SK-MEL-5 (cell line): ENCODE measurements at regions not wholly inside any gene's neighbourhood (a gene's known extent, or its start where the extent isn't known, plus 50 kb on each side); places are given as distances from the start of the nearest gene placed in this dataset.

ENCODE experiments used
- DNase-seq: peaks from one replicate; pipeline ENCODE4 v3.0.0-alpha.2; 2016; ENCODE audit warnings: low read depth, low spot score
- in situ Hi-C: cut with HindIII; loops from 2 replicates; pipeline ENCODE4 v1.10.0; 2016; ENCODE audit warnings: low sequenced_read_pairs, high pct_unique_total_duplicates, low pct_unique_long_range_greater_than_20kb

DNA sequence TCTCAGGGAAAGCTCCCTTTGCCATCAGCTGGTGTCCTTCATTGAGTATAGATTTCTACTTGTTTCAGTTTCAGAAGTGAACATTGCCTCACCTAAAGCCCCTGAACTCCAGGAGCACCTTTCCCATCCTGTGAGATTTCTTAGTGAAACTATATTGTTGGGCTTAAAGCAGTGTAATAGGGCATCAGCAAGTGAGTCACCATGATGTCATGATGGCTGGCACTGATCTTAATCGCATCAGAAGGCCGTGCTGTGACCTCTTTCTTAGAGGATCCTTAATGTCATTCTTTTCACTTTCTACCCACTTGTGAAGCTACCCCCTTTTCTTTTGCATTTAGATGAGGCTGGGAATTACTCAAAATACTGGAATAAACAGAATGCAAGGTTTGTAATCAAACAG is 401.3 kb downstream of the MTRR start:
- in situ Hi-C loops = no loop called here
- no peak for DNase-seq

- in situ Hi-C loops = no loop called here
- no peak for DNase-seq
These were observed 411.9 kb downstream of the MTRR start for GRCh38 chr5:8280711-8281363.

DNA sequence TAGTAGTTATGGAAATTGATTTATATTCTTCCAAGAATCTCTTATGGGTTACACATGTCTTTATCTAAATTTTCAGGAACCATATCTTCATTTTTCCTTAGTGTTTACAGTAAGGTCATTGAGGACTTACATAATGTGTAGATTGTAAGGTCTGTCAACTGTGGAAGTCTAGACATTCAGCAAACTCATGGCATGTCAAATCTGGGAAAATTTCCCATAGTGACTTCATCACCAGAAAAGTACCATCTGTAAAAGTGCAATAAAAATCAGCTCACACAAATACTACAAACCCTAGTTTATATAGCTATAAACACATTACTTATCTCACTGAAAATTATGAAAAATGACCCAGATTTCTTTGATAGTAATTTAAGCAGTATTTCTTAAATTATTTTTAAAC is 419.4 kb downstream of the MTRR start:
- DNase-seq = no peak
- in situ Hi-C loops = no loop called here

DNA sequence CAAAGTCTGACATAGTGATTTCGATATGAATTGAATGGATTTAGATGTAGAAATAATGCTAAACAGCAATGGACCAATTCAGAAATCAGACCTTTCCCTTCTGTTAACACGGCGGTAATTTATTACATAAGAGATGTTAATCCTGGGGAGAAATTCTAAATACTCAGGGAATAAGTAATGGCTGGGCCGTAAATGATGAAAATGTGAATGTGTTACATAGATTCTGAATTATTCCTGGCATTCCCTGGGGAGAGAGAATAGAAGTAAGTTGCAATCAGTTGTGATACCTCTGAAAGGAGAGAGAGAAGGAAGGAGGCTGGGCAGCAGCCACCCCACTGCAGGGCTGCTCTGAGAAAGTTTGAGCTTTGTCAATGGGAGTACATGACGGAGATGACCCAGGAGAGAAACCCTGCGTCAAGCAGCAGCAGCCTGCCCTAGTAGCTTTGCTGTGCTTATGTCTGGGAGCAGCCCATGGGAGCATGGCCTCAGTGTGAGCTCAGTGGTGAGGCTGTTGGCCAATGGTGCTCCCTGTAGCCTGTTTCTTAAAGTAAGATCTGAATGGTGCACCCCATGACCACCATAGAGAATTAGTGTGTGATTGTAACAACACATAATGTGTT is 420.1 kb downstream of the MTRR start:
- DNase-seq = no peak
- in situ Hi-C loops = no loop called here

DNA sequence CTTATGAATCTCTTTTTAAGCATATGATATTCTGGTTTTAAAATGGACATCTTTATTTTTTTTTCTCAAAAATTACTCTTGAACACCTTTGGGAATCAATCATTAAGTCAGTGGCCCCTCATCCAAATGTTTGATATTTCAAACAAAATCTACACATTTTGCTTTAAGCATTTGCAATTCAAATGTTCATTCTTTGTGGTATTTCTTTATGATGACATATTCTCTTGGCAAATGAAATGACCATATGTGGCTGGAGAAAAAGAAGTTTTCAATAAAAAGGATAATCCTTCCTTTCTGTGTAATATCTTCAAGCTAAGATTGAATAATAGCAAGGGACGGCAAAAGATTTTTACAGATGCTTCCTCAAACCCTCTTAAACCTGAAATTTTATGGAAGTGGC is 420.8 kb downstream of the MTRR start:
- in situ Hi-C loops = no loop called here

DNA sequence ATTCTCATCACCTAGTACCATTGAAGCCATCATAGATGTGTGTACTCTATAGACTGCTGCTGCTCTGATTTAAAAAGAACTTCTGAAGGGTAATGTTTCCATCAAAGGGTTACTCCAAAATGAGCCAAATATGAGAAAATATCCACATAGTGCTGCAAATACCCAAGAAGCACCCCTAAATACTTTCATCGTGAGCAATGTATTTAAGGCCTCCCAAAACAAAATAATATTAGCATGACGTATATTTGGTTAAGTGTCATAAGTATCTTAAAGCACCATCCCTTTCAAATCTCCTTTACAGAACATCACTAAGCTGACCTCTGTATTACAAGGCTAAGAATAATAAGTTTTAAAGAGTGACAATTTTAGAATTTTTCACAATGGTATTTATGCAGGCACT is 421.8 kb downstream of the MTRR start:
- DNase-seq = no peak
- in situ Hi-C loops = no loop called here

More for the DNA sequence above, 420.8 kb downstream of the MTRR start:
- no peak for DNase-seq

- in situ Hi-C loops = no loop called here
These were observed 422.7 kb downstream of the MTRR start for GRCh38 chr5:8291641-8292040.

GRCh38 chr5:8295141-8295540 is 426.2 kb downstream of the MTRR start:
- no peak for DNase-seq
- in situ Hi-C loops = no loop called here

More at GRCh38 chr5:8291641-8292040, 422.7 kb downstream of the MTRR start:
- DNase-seq = no peak

- in situ Hi-C loops = no loop called here
- no peak for DNase-seq
These were observed 430.8 kb downstream of the MTRR start for GRCh38 chr5:8299716-8300115.

DNA sequence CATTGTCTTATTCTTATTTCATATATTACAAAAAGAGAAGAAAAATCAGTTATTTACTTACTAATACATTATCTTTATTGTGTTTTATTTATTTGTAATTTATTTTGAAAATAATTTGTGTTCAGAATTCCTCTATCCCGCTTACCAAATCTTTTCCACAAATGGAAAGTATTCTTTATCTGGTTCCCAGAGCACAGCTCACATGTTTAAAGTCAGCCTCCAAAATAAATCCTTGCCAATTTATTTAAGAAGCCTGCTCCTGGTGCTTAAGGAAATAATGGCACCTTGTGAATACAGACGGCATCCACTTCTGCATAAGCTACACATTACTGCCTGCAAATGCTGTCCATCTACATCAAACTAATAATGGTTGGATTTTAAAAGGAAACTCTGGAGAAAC is 435.4 kb downstream of the MTRR start:
- in situ Hi-C loops = no loop called here

DNA sequence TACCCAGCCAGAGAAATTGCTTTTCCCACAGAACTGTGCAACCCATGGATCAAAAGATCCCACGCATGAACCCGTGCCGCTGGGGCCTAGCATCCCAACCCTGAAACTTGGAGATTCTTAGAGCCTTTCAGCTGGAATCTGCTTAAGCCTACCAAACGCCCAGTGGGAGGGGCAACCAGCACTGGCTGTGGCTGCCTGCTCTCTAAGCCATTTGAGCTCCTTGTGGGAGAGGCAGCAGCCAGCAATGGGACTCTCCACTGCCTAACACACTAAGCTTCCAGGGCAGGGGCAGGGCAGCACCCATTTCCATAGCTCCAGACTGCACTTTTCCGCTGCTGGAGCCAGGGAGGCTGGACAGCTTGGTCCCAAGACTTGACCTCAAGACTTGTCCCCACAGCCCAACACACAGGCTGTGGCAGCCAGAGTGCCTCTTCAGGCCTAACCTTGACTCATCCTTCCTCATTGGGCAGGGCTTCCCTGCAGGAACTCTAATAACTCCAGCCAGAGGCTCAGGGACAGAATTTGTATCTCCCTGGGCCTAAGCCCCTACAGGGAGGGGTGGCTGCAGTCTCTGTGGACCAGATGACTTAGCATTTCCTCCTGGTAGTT is 437.4 kb downstream of the MTRR start:
- DNase-seq = no peak
- in situ Hi-C loops = no loop called here

More for the DNA sequence above, 435.4 kb downstream of the MTRR start:
- no peak for DNase-seq

DNA sequence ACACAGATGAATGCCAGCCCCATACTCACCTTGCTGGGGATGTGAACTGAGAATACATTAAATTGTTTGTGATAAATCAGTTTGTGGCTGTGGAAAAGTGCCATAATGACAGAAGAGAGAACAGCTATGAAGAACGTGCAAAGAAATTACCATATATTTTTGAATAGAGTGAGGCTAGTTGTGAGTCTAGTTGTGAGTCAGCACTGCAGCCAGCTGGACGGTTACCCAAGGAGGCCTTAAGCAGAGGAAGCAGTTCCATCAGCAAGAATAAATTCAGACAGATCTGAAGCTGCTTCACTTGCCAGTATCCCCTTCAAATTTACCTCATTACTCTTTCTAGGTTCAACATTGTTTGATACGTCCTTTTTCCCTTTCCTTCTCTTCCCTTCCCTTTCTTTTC is 446.0 kb downstream of the MTRR start:
- DNase-seq = no peak
- in situ Hi-C loops = no loop called here

- no peak for DNase-seq
- in situ Hi-C loops = no loop called here
These were observed 447.8 kb downstream of the MTRR start for GRCh38 chr5:8316608-8317280.

- in situ Hi-C loops = no loop called here
- no peak for DNase-seq
These were observed 448.4 kb downstream of the MTRR start for GRCh38 chr5:8317335-8317734.

GRCh38 chr5:8320244-8320643 is 451.3 kb downstream of the MTRR start:
- in situ Hi-C loops = no loop called here
- no peak for DNase-seq

DNA sequence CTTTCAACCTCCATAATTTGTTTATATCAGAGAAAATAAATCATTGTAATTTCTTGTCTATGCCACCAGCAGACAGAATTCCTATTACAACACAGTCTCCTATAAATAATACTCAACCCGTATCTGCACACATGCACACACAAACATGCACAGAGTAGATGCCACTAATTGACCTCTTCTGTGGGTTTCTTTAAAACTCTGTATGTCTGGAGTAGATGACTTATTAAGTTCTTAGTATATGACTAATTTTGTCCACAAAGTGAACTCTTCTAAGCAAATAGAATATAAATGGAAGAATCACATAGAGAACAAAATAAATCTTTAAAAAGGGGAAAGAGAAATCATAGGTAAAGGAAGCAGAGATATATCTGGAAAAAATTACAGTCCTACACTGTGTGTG is 452.3 kb downstream of the MTRR start:
- no peak for DNase-seq
- in situ Hi-C loops = no loop called here

GRCh38 chr5:8322484-8322883 is 453.5 kb downstream of the MTRR start:
- no peak for DNase-seq
- in situ Hi-C loops = no loop called here

DNA sequence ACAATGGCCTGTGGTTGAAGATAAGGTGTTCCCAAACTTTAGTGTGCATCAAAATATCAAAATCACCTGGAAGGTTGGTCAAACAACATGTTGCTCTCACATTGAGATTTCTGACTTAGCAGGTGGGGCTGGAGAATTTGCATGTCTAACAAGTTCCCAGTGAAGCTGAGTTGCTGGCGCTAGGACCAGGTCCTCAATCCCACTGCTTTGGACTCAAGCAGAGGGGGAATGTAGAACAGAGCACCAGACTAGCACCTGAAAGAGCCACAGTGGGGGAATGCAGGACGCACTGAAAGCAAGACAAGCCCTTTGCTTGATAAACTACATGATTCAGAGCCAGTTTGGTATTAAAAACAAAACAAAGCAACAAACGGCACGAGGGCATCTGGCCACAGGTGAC is 458.1 kb downstream of the MTRR start:
- DNase-seq = no peak
- in situ Hi-C loops = no loop called here

GRCh38 chr5:8329773-8330172 is 460.8 kb downstream of the MTRR start:
- in situ Hi-C loops = no loop called here
- DNase-seq = peak; percentile 58
